ENCODE measurements at regions not wholly inside any gene's neighbourhood (a gene's known extent, or its start where the extent isn't known, plus 50 kb on each side); places are given as distances from the start of the nearest gene placed in this dataset.

DNA sequence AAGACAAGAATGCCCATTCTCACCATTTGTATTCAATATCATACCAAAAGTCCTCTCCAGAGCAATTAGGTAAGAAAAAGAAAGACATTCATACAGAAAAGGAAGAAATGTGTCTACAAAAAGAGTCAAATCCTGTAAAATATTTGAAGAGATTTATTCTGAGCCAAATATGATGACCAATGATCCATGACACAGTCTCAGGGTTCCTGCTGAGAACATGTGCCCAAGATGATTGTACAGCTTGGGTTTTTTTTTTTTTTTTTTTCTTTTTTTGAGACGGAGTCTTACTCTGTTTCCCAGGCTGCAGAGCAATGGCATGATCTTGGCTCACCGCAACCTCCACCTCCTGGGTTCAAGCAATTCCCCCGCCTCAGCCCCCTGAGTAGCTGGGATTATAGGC is 296.2 kb downstream of the C12orf75 start:
- TF ChIP-seq TAF1 (IDR thresholded peaks at IDR 0.05; ENCODE audit: low read depth): no peak
- TF ChIP-seq, protein P1, sequence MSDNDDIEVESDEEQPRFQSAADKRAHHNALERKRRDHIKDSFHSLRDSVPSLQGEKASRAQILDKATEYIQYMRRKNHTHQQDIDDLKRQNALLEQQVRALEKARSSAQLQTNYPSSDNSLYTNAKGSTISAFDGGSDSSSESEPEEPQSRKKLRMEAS (IDR thresholded peaks at IDR 0.05): peak; percentile 73
